Osteoblast (primary cell): ENCODE measurements at regions not wholly inside any gene's neighbourhood (a gene's known extent, or its start where the extent isn't known, plus 50 kb on each side); places are given as distances from the start of the nearest gene placed in this dataset.

ENCODE experiments used
- DNase-seq: peaks from one replicate; pipeline ENCODE4 v3.0.0; 2011; ENCODE audit warnings: low spot score, mixed read lengths; ENCODE audit not compliant: insufficient read length; ENCODE audit errors: missing footprints
- H2AFZ ChIP-seq: 2 replicates; pipeline ENCODE4 v1.6.0; 2011; ENCODE audit warnings: mild to moderate bottlenecking, low read length
- H3K27ac ChIP-seq: 2 replicates; pipeline ENCODE4 v1.5.1; 2011; ENCODE audit warnings: mild to moderate bottlenecking, low read depth, low read length, moderate library complexity
- H3K27me3 ChIP-seq: 2 replicates; pipeline ENCODE4 v1.6.0; 2012; ENCODE audit warnings: mild to moderate bottlenecking, control low read depth, inconsistent platforms, low read length, moderate library complexity; ENCODE audit not compliant: insufficient read depth
- H3K36me3 ChIP-seq: 2 replicates; pipeline ENCODE4 v1.5.1; 2011; ENCODE audit warnings: mild to moderate bottlenecking, low read length, control low read depth, moderate library complexity; ENCODE audit not compliant: insufficient read depth
- H3K4me1 ChIP-seq: 2 replicates; pipeline ENCODE4 v1.5.1; 2011; ENCODE audit warnings: mild to moderate bottlenecking, low read length, control low read depth, moderate library complexity; ENCODE audit not compliant: insufficient read depth
- H3K4me2 ChIP-seq: 2 replicates; pipeline ENCODE4 v1.6.0; 2011; ENCODE audit warnings: mild to moderate bottlenecking, low read length; ENCODE audit not compliant: insufficient read depth
- H3K4me3 ChIP-seq: fragments of 200-600 bp; sonication (generic); 3 replicates; pipeline ENCODE4 v1.5.1; 2012; ENCODE audit warnings: mild to moderate bottlenecking, low read length, inconsistent platforms; ENCODE audit not compliant: insufficient read depth
- H3K79me2 ChIP-seq: 2 replicates; pipeline ENCODE4 v1.6.0; 2012; ENCODE audit warnings: mild to moderate bottlenecking, low read length, control low read depth, inconsistent platforms; ENCODE audit not compliant: insufficient read depth
- H3K9me3 ChIP-seq: 2 replicates; pipeline ENCODE4 v1.5.1; 2011; ENCODE audit warnings: low read depth, low read length, control low read depth
- H4K20me1 ChIP-seq: 2 replicates; pipeline ENCODE4 v1.6.0; 2012; ENCODE audit warnings: mild to moderate bottlenecking, low read length, control low read depth; ENCODE audit not compliant: insufficient read depth
- TF ChIP-seq, protein P1 (sequence below): IDR thresholded peaks from 2 replicates; pipeline ENCODE4 v1.5.1; 2011; ENCODE audit warnings: mild to moderate bottlenecking, low read depth, low read length, moderate library complexity; ENCODE audit errors: extremely low read depth

GRCh38 chr11:95417832-95418231 lies 186.8 kb upstream of the SESN3 start:
- Histone ChIP-seq H3K4me3 (no peak overlapping the region), H3K4me1 (peaks cover 9% of the 10 kb centered on the region), H3K9me3 (no peaks in the 10 kb centered on the region), H2AFZ (no peak overlapping the region), H3K27me3 (no peaks in the 10 kb centered on the region), H3K36me3 (no peaks in the 10 kb centered on the region), H3K27ac (no peak overlapping the region), H3K79me2 (no peaks in the 10 kb centered on the region), H4K20me1 (no peaks in the 10 kb centered on the region), H3K4me2 (no peak overlapping the region)
- TF ChIP-seq, protein P1, sequence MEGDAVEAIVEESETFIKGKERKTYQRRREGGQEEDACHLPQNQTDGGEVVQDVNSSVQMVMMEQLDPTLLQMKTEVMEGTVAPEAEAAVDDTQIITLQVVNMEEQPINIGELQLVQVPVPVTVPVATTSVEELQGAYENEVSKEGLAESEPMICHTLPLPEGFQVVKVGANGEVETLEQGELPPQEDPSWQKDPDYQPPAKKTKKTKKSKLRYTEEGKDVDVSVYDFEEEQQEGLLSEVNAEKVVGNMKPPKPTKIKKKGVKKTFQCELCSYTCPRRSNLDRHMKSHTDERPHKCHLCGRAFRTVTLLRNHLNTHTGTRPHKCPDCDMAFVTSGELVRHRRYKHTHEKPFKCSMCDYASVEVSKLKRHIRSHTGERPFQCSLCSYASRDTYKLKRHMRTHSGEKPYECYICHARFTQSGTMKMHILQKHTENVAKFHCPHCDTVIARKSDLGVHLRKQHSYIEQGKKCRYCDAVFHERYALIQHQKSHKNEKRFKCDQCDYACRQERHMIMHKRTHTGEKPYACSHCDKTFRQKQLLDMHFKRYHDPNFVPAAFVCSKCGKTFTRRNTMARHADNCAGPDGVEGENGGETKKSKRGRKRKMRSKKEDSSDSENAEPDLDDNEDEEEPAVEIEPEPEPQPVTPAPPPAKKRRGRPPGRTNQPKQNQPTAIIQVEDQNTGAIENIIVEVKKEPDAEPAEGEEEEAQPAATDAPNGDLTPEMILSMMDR, result no peak
- no peak for DNase-seq

GRCh38 chr11:95415837-95416304 lies 184.9 kb upstream of the SESN3 start:
- Histone ChIP-seq H3K4me2 (no peak overlapping the region), H3K4me1 (peaks cover 9% of the 10 kb centered on the region), H3K4me3 (no peak overlapping the region), H4K20me1 (no peaks in the 10 kb centered on the region), H3K9me3 (no peaks in the 10 kb centered on the region), H3K27me3 (no peaks in the 10 kb centered on the region), H3K27ac (no peak overlapping the region), H3K36me3 (no peaks in the 10 kb centered on the region), H2AFZ (no peak overlapping the region), H3K79me2 (no peaks in the 10 kb centered on the region)
- TF ChIP-seq, protein P1, result no peak
- no peak for DNase-seq

DNA sequence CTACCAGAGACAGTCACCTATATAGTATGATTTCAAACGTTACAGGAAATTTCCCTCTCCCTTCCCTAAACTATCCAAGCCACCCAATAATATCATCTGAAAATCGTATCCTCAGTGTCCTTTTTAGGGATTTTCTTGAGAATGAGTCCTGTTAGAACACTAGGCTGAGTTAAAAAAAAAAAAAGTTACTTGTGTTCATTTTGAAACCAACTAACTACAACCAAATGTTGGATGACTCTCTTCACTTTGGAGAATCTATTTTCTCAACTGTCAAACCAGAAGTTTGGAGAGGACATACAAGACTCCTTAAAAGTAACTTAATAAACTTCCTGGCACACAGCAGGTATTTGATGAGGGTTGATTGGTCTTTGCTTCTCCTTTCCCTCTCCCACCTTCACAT lies 183.2 kb upstream of the SESN3 start:
- Histone ChIP-seq H3K4me3 (no peak overlapping the region), H4K20me1 (no peaks in the 10 kb centered on the region), H3K27ac (no peak overlapping the region), H3K9me3 (no peaks in the 10 kb centered on the region), H3K4me1 (no peaks in the 10 kb centered on the region), H3K4me2 (no peak overlapping the region), H3K27me3 (no peaks in the 10 kb centered on the region), H2AFZ (no peak overlapping the region), H3K36me3 (no peaks in the 10 kb centered on the region), H3K79me2 (no peaks in the 10 kb centered on the region)
- TF ChIP-seq, protein P1, result no peak
- DNase-seq, result no peak

DNA sequence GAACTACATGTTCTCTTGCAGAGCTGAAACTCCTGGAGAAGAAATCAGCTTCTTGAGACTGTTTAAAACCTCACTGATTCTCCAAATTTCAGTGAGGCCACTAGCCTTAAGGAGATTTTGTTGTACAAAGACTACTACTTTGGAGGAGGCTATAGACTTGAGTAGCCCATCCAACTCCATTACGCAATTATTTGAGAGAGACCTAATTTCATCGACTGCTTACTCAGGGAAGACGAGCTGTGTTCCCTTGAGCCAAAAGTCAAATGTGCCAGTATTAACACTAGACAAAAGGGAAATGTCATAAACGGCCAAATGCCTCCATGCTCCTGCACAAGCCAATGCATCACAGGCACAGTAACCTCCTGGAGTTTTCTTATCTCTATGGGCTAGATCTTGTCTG lies 182.8 kb upstream of the SESN3 start:
- no peak overlapping the region for H3K27ac ChIP-seq
- H2AFZ ChIP-seq, result no peak overlapping the region
- H3K9me3 ChIP-seq, result no peaks in the 10 kb centered on the region
- H3K27me3 ChIP-seq, result no peaks in the 10 kb centered on the region
- H4K20me1 ChIP-seq, result no peaks in the 10 kb centered on the region
- H3K36me3 ChIP-seq, result no peaks in the 10 kb centered on the region
- no peaks in the 10 kb centered on the region for H3K4me1 ChIP-seq
- TF ChIP-seq, protein P1, result no peak
- H3K79me2 ChIP-seq, result no peaks in the 10 kb centered on the region
- no peak overlapping the region for H3K4me3 ChIP-seq
- no peak for DNase-seq
- H3K4me2 ChIP-seq, result no peak overlapping the region
